Vagina (tissue), 2 donors: ENCODE measurements at regions not wholly inside any gene's neighbourhood (a gene's known extent, or its start where the extent isn't known, plus 50 kb on each side); places are given as distances from the start of the nearest gene placed in this dataset.

Experiments
- DNase-seq, 2 donors: peaks; one replicate each; pipeline ENCODE4 v3.0.0-alpha.2; 2017; ENCODE audit errors: extremely low spot score in 2 of 2
- H3K27ac ChIP-seq: fragments of 200-600 bp; sonication (generic); one replicate; pipeline ENCODE4 v1.5.1; 2019
- H3K27me3 ChIP-seq: fragments of 200-600 bp; sonication (generic); one replicate; pipeline ENCODE4 v1.5.1; 2019
- H3K36me3 ChIP-seq, 2 donors: fragments of 200-600 bp; sonication (generic); one replicate each; pipeline ENCODE4 v1.5.1; 2017 to 2019
- H3K4me1 ChIP-seq: fragments of 200-600 bp; sonication (generic); one replicate; pipeline ENCODE4 v1.5.1; 2019
- H3K4me3 ChIP-seq, 2 donors: fragments of 200-600 bp; sonication (generic); 1 replicate in 1 of 2; 2 replicates in 1 of 2; pipeline ENCODE4 v1.5.1; 2016 to 2019
- H3K9me3 ChIP-seq: fragments of 200-600 bp; sonication (generic); one replicate; pipeline ENCODE4 v1.5.1; 2019
- CTCF ChIP-seq, 3 experiments: fragments of 450-650 bp in 2 of 3; fragments of 200-600 bp in 1 of 3; sonication (generic) in 1 of 3; IDR thresholded peaks; one replicate each; pipeline ENCODE4 v1.5.1; 2017 to 2019; ENCODE audit warnings: antibody characterized with exemption in 3 of 3, mild to moderate bottlenecking in 2 of 3, moderate library complexity in 2 of 3
- POLR2A ChIP-seq, 2 donors: fragments of 450-650 bp; IDR thresholded peaks; one replicate each; pipeline ENCODE4 v1.6.1; 2017; ENCODE audit warnings: antibody characterized with exemption in 2 of 2, mild to moderate bottlenecking in 2 of 2, moderate library complexity in 2 of 2
- POLR2AphosphoS5 ChIP-seq, 2 donors: sonication (generic); formaldehyde crosslinking; IDR thresholded peaks; one replicate each; pipeline ENCODE4 v1.9.0; 2017; ENCODE audit warnings: antibody characterized with exemption in 2 of 2, mild to moderate bottlenecking in 2 of 2, low read depth in 1 of 2; ENCODE audit not compliant: insufficient read depth in 1 of 2
- intact Hi-C: fragments of 100-400 bp; cut with DNase I; formaldehyde crosslinking; loops from one replicate; pipeline ENCODE4 v1.15.1; 2023

GRCh38 chr5:93280518-93280917, 300.5 kb downstream of the NR2F1-AS1 start:
- Histone ChIP-seq H3K9me3 (no peaks in the 10 kb centered on the region), H3K27me3 (no peaks in the 10 kb centered on the region), H3K4me3 (no peak overlapping the region), H3K27ac (no peak overlapping the region), H3K36me3 (no peaks in the 10 kb centered on the region), H3K4me1 (no peaks in the 10 kb centered on the region)
- no peak for TF ChIP-seq POLR2A (IDR thresholded peaks at IDR 0.05)
- intact Hi-C loops: no loop called here
- no peak for DNase-seq

GRCh38 chr5:93279296-93279963, 301.6 kb downstream of the NR2F1-AS1 start:
- no peak for DNase-seq

GRCh38 chr5:93278896-93279295, 302.1 kb downstream of the NR2F1-AS1 start:
- H3K36me3 ChIP-seq: no peaks in the 10 kb centered on the region
- no peak for TF ChIP-seq CTCF (IDR thresholded peaks at IDR 0.05)
- no peak for TF ChIP-seq POLR2AphosphoS5 (IDR thresholded peaks at IDR 0.05; ENCODE audit: insufficient read depth in 1 of 2, low read depth in 1 of 2)
- TF ChIP-seq POLR2A (IDR thresholded peaks at IDR 0.05): no peak
- DNase-seq: no peak
- H3K4me1 ChIP-seq: no peaks in the 10 kb centered on the region
- H3K4me3 ChIP-seq: no peak overlapping the region
- H3K9me3 ChIP-seq: no peaks in the 10 kb centered on the region
- H3K27me3 ChIP-seq: no peaks in the 10 kb centered on the region
- intact Hi-C loops: no loop called here
- H3K27ac ChIP-seq: no peak overlapping the region

More at GRCh38 chr5:93279296-93279963, 301.6 kb downstream of the NR2F1-AS1 start:
- no peaks in the 10 kb centered on the region for H3K4me1 ChIP-seq
- intact Hi-C loops: no loop called here
- TF ChIP-seq POLR2A (IDR thresholded peaks at IDR 0.05): no peak
- no peak for TF ChIP-seq POLR2AphosphoS5 (IDR thresholded peaks at IDR 0.05; ENCODE audit: insufficient read depth in 1 of 2, low read depth in 1 of 2)
- no peak for TF ChIP-seq CTCF (IDR thresholded peaks at IDR 0.05)
- no peak overlapping the region for H3K27ac ChIP-seq
- no peak overlapping the region for H3K4me3 ChIP-seq
- H3K9me3 ChIP-seq: no peaks in the 10 kb centered on the region
- H3K36me3 ChIP-seq: no peaks in the 10 kb centered on the region
- H3K27me3 ChIP-seq: no peaks in the 10 kb centered on the region

GRCh38 chr5:93277051-93277450, 304.0 kb downstream of the NR2F1-AS1 start:
- Histone ChIP-seq H3K27ac (no peak overlapping the region), H3K36me3 (no peaks in the 10 kb centered on the region), H3K4me1 (no peaks in the 10 kb centered on the region), H3K4me3 (no peak overlapping the region), H3K27me3 (no peaks in the 10 kb centered on the region), H3K9me3 (no peaks in the 10 kb centered on the region)
- DNase-seq: no peak
- intact Hi-C loops: no loop called here
- TF ChIP-seq POLR2AphosphoS5 (IDR thresholded peaks at IDR 0.05; ENCODE audit: insufficient read depth in 1 of 2, low read depth in 1 of 2): no peak
- no peak for TF ChIP-seq POLR2A (IDR thresholded peaks at IDR 0.05)
- TF ChIP-seq CTCF (IDR thresholded peaks at IDR 0.05): no peak

- Histone ChIP-seq H3K27ac (no peak overlapping the region), H3K9me3 (no peaks in the 10 kb centered on the region), H3K36me3 (no peaks in the 10 kb centered on the region), H3K4me1 (no peaks in the 10 kb centered on the region), H3K4me3 (no peak overlapping the region), H3K27me3 (no peaks in the 10 kb centered on the region)
- DNase-seq: no peak
- TF ChIP-seq POLR2AphosphoS5 (IDR thresholded peaks at IDR 0.05; ENCODE audit: insufficient read depth in 1 of 2, low read depth in 1 of 2): no peak
- TF ChIP-seq CTCF (IDR thresholded peaks at IDR 0.05): no peak
- TF ChIP-seq POLR2A (IDR thresholded peaks at IDR 0.05): no peak
- intact Hi-C loops: no loop called here
Measured at GRCh38 chr5:93275376-93275775, 305.6 kb downstream of the NR2F1-AS1 start.
